Colonic mucosa (tissue), 4 donors: ENCODE measurements at regions not wholly inside any gene's neighbourhood (a gene's known extent, or its start where the extent isn't known, plus 50 kb on each side); places are given as distances from the start of the nearest gene placed in this dataset.

ENCODE experiments used
- DNase-seq: peaks from one replicate; pipeline ENCODE4 v3.0.0-alpha.2; 2020
- H3K27ac ChIP-seq: fragments of 200-600 bp; one replicate; pipeline ENCODE4 v1.8.0; 2021
- H3K27me3 ChIP-seq: fragments of 200-600 bp; one replicate; pipeline ENCODE4 v1.8.0; 2021
- H3K36me3 ChIP-seq: fragments of 200-600 bp; one replicate; pipeline ENCODE4 v1.8.0; 2021
- H3K4me1 ChIP-seq: fragments of 200-600 bp; one replicate; pipeline ENCODE4 v1.8.0; 2021; ENCODE audit warnings: mild to moderate bottlenecking
- H3K4me3 ChIP-seq: fragments of 200-600 bp; one replicate; pipeline ENCODE4 v1.8.0; 2021
- H3K9ac ChIP-seq, 2 donors: one replicate each; pipeline ENCODE4 v1.7.0; 2013; ENCODE audit warnings: control low read depth in 2 of 2, low read depth in 2 of 2, low read length in 2 of 2
- H3K9me3 ChIP-seq: fragments of 200-600 bp; one replicate; pipeline ENCODE4 v1.8.0; 2021
- intact Hi-C: fragments of 100-400 bp; cut with DNase I; formaldehyde crosslinking; loops from one replicate; pipeline ENCODE4 v1.14.1; 2022
- TF ChIP-seq, protein P1 (sequence below): fragments of 200-600 bp; IDR thresholded peaks from one replicate; pipeline ENCODE4 v1.8.0; 2022; ENCODE audit warnings: antibody characterized with exemption, mild to moderate bottlenecking
- donor health status: healthy.
- donor health status: DM: no; HTN: no; CAD: no.
- donor health status: DM: no; HTN: no; CAD: no.

DNA sequence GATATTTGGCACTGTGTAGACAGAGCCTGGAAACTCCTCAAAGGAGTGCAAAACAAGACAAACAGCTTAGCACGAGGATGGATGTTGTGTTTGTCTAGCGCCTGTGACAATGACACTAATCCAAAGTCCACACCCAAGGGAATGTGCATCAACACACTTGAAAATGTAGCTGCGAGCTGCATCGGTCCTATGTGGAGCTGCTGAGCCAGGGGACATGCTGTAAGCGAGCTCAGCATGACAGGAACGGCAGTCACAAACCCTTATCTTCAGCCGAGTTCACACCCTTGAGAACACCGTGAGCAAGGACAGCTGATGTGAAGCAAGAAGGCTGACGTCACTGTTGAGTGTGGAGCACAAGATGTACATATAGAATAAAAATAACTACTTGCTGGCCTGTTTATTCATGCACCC, 684.3 kb downstream of the QKI start:
- intact Hi-C loops, result no loop called here
- Histone ChIP-seq H3K4me1 (no peaks in the 10 kb centered on the region), H3K27me3 (no peaks in the 10 kb centered on the region), H3K27ac (no peak overlapping the region), H3K9ac (no peak overlapping the region), H3K9me3 (no peaks in the 10 kb centered on the region), H3K36me3 (no peaks in the 10 kb centered on the region), H3K4me3 (no peak overlapping the region)
- TF ChIP-seq, protein P1, sequence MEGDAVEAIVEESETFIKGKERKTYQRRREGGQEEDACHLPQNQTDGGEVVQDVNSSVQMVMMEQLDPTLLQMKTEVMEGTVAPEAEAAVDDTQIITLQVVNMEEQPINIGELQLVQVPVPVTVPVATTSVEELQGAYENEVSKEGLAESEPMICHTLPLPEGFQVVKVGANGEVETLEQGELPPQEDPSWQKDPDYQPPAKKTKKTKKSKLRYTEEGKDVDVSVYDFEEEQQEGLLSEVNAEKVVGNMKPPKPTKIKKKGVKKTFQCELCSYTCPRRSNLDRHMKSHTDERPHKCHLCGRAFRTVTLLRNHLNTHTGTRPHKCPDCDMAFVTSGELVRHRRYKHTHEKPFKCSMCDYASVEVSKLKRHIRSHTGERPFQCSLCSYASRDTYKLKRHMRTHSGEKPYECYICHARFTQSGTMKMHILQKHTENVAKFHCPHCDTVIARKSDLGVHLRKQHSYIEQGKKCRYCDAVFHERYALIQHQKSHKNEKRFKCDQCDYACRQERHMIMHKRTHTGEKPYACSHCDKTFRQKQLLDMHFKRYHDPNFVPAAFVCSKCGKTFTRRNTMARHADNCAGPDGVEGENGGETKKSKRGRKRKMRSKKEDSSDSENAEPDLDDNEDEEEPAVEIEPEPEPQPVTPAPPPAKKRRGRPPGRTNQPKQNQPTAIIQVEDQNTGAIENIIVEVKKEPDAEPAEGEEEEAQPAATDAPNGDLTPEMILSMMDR, result no peak
- DNase-seq, result no peak

DNA sequence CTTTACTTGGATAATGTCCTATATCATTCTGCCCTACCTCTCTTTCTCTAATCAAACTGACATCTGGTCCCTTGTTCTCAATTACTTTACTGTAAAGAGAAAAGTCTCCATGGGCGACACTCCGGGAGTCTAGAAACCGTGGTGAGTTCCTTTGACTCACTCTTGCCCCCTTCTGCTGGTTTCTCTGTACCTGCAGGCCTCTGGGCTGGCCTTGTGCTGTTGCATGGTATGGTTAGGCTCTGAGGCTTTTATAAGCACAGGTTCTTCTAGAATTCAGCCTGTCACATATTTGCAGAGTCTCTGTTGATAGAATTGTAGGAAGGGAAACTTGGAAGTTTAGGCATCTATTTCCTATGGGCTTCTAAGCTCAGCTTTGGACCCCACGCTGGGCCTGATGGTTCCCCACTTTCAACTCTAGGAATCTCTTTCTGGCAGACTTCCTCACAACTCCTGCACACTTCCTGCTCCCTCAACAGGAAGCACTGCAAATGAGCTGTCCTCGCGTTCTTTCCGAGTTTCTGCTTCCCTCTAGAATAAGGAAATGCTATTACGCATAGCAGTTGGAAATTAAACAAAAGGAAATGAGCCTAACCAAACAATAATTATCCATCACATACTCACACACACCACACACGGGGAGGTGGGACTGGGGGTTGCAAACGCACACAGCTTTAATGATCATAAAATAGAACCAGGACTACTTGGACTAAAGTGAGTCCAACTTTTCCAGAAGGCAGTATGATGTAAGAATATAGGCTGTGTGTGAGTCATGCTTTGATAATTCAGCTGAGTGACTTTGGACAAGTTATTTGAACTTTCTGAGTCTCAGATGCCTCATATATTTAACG, 683.3 kb downstream of the QKI start:
- H3K27me3 ChIP-seq, result no peaks in the 10 kb centered on the region
- intact Hi-C loops, result no loop called here
- no peak overlapping the region for H3K4me3 ChIP-seq
- no peaks in the 10 kb centered on the region for H3K9me3 ChIP-seq
- no peak for DNase-seq
- H3K36me3 ChIP-seq, result no peaks in the 10 kb centered on the region
- TF ChIP-seq, protein P1, result no peak
- no peak overlapping the region for H3K9ac ChIP-seq
- no peaks in the 10 kb centered on the region for H3K4me1 ChIP-seq
- H3K27ac ChIP-seq, result no peak overlapping the region

DNA sequence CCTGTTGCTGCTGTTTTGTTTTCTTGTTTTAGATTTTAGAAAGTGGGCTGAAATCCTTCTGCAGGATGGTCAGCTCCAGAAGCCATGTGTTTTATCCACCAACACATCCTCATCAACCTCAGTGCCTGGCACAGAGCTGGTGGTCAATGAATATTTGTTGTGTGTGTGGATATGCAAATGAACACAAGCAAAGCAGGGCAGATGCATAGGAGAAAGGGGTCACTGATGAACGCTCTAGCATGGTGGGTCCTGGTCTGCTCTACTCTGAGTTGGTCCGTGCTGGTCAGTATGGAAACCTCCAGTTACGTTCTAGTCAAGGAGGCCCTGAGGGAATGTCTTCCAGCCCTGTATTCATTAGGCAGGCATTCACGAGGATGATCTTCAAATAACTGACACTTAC, 682.5 kb downstream of the QKI start:
- H3K27ac ChIP-seq, result no peak overlapping the region
- TF ChIP-seq, protein P1, result no peak
- intact Hi-C loops, result no loop called here

DNA sequence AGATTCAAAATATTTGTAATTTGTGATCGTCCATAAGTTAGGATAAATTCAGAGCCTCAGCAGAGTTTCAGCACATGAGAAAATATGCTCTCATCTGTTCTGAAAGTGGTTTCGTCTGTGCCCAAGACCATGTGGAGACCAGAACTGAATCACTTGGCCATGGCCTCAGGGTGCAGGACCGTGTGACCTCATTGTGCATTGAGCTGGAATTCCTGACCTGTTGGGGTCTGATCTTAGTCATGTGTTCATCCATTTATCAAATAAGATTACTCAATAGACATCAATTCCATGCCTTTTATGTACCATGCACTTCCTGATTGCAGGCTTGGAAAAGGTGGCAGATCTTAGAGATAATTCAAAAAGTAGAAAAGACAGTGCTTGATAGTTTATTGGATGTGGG, 680.5 kb downstream of the QKI start:
- H3K9me3 ChIP-seq, result no peaks in the 10 kb centered on the region
- DNase-seq, result no peak
- H3K4me3 ChIP-seq, result no peak overlapping the region
- intact Hi-C loops, result no loop called here
- TF ChIP-seq, protein P1, result no peak
- H3K27me3 ChIP-seq, result no peaks in the 10 kb centered on the region
- no peak overlapping the region for H3K9ac ChIP-seq
- no peak overlapping the region for H3K27ac ChIP-seq
- H3K36me3 ChIP-seq, result no peaks in the 10 kb centered on the region
- no peaks in the 10 kb centered on the region for H3K4me1 ChIP-seq

More for the DNA sequence above, 682.5 kb downstream of the QKI start:
- Histone ChIP-seq H3K27me3 (no peaks in the 10 kb centered on the region), H3K9ac (no peak overlapping the region), H3K9me3 (no peaks in the 10 kb centered on the region), H3K4me1 (no peaks in the 10 kb centered on the region), H3K36me3 (no peaks in the 10 kb centered on the region), H3K4me3 (no peak overlapping the region)
- DNase-seq, result no peak

DNA sequence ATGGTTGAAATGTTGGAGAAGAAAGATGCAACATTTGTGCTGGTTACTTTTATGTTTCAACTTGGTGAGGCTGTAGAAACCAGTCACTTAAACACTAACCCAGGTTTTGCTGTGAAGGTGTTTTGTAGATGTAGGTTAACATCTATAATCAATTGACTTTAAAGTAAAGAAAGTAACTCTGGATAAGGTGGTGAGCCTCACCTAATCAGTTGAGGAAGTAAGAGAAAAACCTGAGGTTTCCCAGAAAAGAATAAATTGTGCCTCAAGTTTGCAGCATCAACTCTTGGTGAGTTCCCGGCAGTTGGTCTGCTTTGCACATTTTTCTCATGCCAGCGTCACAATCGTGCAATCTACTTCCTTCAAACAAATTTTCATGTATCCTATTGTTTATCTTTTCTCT, 673.4 kb downstream of the QKI start:
- no peak for DNase-seq
- H3K9me3 ChIP-seq, result no peaks in the 10 kb centered on the region
- H3K27ac ChIP-seq, result no peak overlapping the region
- no peaks in the 10 kb centered on the region for H3K4me1 ChIP-seq
- TF ChIP-seq, protein P1, result no peak
- no peaks in the 10 kb centered on the region for H3K27me3 ChIP-seq
- no peak overlapping the region for H3K9ac ChIP-seq
- H3K36me3 ChIP-seq, result no peaks in the 10 kb centered on the region
- intact Hi-C loops, result no loop called here
- H3K4me3 ChIP-seq, result no peak overlapping the region
